GM11168 (cell line): ENCODE measurements at regions not wholly inside any gene's neighbourhood (a gene's known extent, or its start where the extent isn't known, plus 50 kb on each side); places are given as distances from the start of the nearest gene placed in this dataset.
"Not testable (repeated sequence)": the region's sequence is repeated elsewhere in the genome, so short reads cannot be mapped to it uniquely, and the experiment has no call there.

Experiments
- in situ Hi-C: fragments of 300-500 bp; cut with MboI; formaldehyde crosslinking; loops from one replicate; pipeline ENCODE4 v1.12.0; 2022; ENCODE audit warnings: low sequenced_read_pairs; ENCODE audit not compliant: unreplicated experiment

- in situ Hi-C loops = loop anchor here (10.0 kb wide), 2 partner anchors 112 to 242 kb away; no protein-coding TSS in a partner anchor
Measured at GRCh38 chr2:174697255-174697654, 67.0 kb downstream of the CHRNA1 start.

- in situ Hi-C loops = loop anchor here (10.0 kb wide), 2 partner anchors 110 to 240 kb away; no protein-coding TSS in a partner anchor
Measured at GRCh38 chr2:174694920-174695319, 69.4 kb downstream of the CHRNA1 start.

- in situ Hi-C loops = loop anchor here (10.0 kb wide), 2 partner anchors 110 to 240 kb away; no protein-coding TSS in a partner anchor
Measured at GRCh38 chr2:174694196-174694878, 69.9 kb downstream of the CHRNA1 start.

GRCh38 chr2:174693344-174693743 lies 70.9 kb downstream of the CHRNA1 start:
- in situ Hi-C loops = loop anchor here (10.0 kb wide), 2 partner anchors 109 to 239 kb away; no protein-coding TSS in a partner anchor

GRCh38 chr2:174692256-174692919 lies 71.9 kb downstream of the CHRNA1 start:
- in situ Hi-C loops = loop anchor here (10.0 kb wide), 2 partner anchors 108 to 238 kb away; no protein-coding TSS in a partner anchor

- in situ Hi-C loops = loop anchor here (10.0 kb wide), 2 partner anchors 106 to 236 kb away; no protein-coding TSS in a partner anchor
Measured at GRCh38 chr2:174691201-174691779, 73.0 kb downstream of the CHRNA1 start.

GRCh38 chr2:174690026-174690425 lies 74.2 kb downstream of the CHRNA1 start:
- in situ Hi-C loops = loop anchor here (10.0 kb wide), 2 partner anchors 105 to 235 kb away; no protein-coding TSS in a partner anchor

GRCh38 chr2:174688079-174688478 lies 76.2 kb downstream of the CHRNA1 start:
- in situ Hi-C loops = no loop called here

- in situ Hi-C loops = no loop called here
Measured at GRCh38 chr2:174686430-174686829, 77.8 kb downstream of the CHRNA1 start.

GRCh38 chr2:174683392-174683759 lies 80.9 kb downstream of the CHRNA1 start:
- in situ Hi-C loops = no loop called here

- in situ Hi-C loops = no loop called here
Measured at GRCh38 chr2:174682578-174683391, 81.5 kb downstream of the CHRNA1 start.

- in situ Hi-C loops = no loop called here
Measured at GRCh38 chr2:174682007-174682577, 82.2 kb downstream of the CHRNA1 start.

GRCh38 chr2:174681099-174682006 lies 82.9 kb downstream of the CHRNA1 start:
- in situ Hi-C loops = no loop called here

GRCh38 chr2:174680221-174680620 lies 82.6 kb upstream of the WIPF1 start:
- in situ Hi-C loops = no loop called here

- in situ Hi-C loops = no loop called here
Measured at GRCh38 chr2:174678395-174678794, 80.8 kb upstream of the WIPF1 start.

GRCh38 chr2:174675615-174676014 lies 78.0 kb upstream of the WIPF1 start:
- in situ Hi-C loops = no loop called here

GRCh38 chr2:174673876-174674275 lies 76.3 kb upstream of the WIPF1 start:
- in situ Hi-C loops = no loop called here

- in situ Hi-C loops = no loop called here
Measured at GRCh38 chr2:174673440-174673839, 75.8 kb upstream of the WIPF1 start.

- in situ Hi-C loops = not testable (repeated sequence)
Measured at GRCh38 chr2:174671532-174671931, 73.9 kb upstream of the WIPF1 start.
